CD4-positive, alpha-beta T cell treated with Interleukin-1 beta for 1 hour (primary cell): ENCODE measurements at regions not wholly inside any gene's neighbourhood (a gene's known extent, or its start where the extent isn't known, plus 50 kb on each side); places are given as distances from the start of the nearest gene placed in this dataset.
"Not testable (repeated sequence)": the region's sequence is repeated elsewhere in the genome, so short reads cannot be mapped to it uniquely, and the experiment has no call there.

Experiments used
- DNase-seq, 2 donors: peaks; one replicate each; pipeline ENCODE4 v3.0.0-alpha.2; 2020 to 2022

- no peak for DNase-seq
Observed at GRCh38 chr17:63019138-63019873, 53.3 kb downstream of the TANC2 start.

GRCh38 chr17:63022567-63022966 is 56.5 kb downstream of the TANC2 start:
- DNase-seq = no peak

- no peak for DNase-seq
Observed at GRCh38 chr17:63023049-63023448, 57.0 kb downstream of the TANC2 start.

GRCh38 chr17:63024201-63024600 is 58.2 kb downstream of the TANC2 start:
- DNase-seq = no peak

- no peak for DNase-seq
Observed at GRCh38 chr17:63024716-63025115, 58.7 kb downstream of the TANC2 start.

GRCh38 chr17:63025637-63026036 is 59.6 kb downstream of the TANC2 start:
- not testable (repeated sequence) for DNase-seq

GRCh38 chr17:63029541-63029940 is 63.5 kb downstream of the TANC2 start:
- DNase-seq = no peak

- DNase-seq = no peak
Observed at GRCh38 chr17:63032142-63032541, 66.1 kb downstream of the TANC2 start.

- no peak for DNase-seq
Observed at GRCh38 chr17:63033142-63033541, 67.1 kb downstream of the TANC2 start.

- no peak for DNase-seq
Observed at GRCh38 chr17:63035271-63035670, 69.2 kb downstream of the TANC2 start.

- DNase-seq = no peak
Observed at GRCh38 chr17:63035695-63036094, 69.7 kb downstream of the TANC2 start.

- no peak for DNase-seq
Observed at GRCh38 chr17:63039342-63039741, 73.3 kb downstream of the TANC2 start.

GRCh38 chr17:63039899-63040602 is 74.0 kb downstream of the TANC2 start:
- no peak for DNase-seq

GRCh38 chr17:63040816-63041215 is 74.8 kb downstream of the TANC2 start:
- DNase-seq = no peak

- no peak for DNase-seq
Observed at GRCh38 chr17:63041251-63041650, 75.2 kb downstream of the TANC2 start.

- DNase-seq = no peak
Observed at GRCh38 chr17:63041722-63042121, 75.7 kb downstream of the TANC2 start.

GRCh38 chr17:63042256-63042812 is 76.3 kb downstream of the TANC2 start:
- no peak for DNase-seq

- DNase-seq = not testable (repeated sequence)
Observed at GRCh38 chr17:63057560-63057959, 91.5 kb downstream of the TANC2 start.

- no peak for DNase-seq
Observed at GRCh38 chr17:63066158-63066813, 100.3 kb downstream of the TANC2 start.

GRCh38 chr17:63069245-63069644 is 103.2 kb downstream of the TANC2 start:
- DNase-seq = no peak

- DNase-seq = no peak
Observed at GRCh38 chr17:63070031-63070430, 104.0 kb downstream of the TANC2 start.

- no peak for DNase-seq
Observed at GRCh38 chr17:63071797-63072196, 105.8 kb downstream of the TANC2 start.

GRCh38 chr17:63075969-63076368 is 109.9 kb downstream of the TANC2 start:
- no peak for DNase-seq

- DNase-seq = no peak
Observed at GRCh38 chr17:63078707-63079106, 112.7 kb downstream of the TANC2 start.
